Body of pancreas (tissue), 4 donors: ENCODE measurements at regions not wholly inside any gene's neighbourhood (a gene's known extent, or its start where the extent isn't known, plus 50 kb on each side); places are given as distances from the start of the nearest gene placed in this dataset.

ENCODE experiments used
- ATAC-seq: fragments of 150-250 bp; one replicate; pipeline ENCODE4 v1.9.1; 2016
- DNase-seq, 4 donors: peaks; one replicate each; pipeline ENCODE4 v3.0.0-alpha.2; 2019
- H3K27ac ChIP-seq, 4 donors: fragments of 200-600 bp; sonication (generic); 1 replicate in 3 of 4; 2 replicates in 1 of 4; pipeline versions ENCODE4 v1.5.1 to v1.6.1; 2016 to 2019; ENCODE audit warnings: mild to moderate bottlenecking in 1 of 4, mixed read lengths in 1 of 4, moderate library complexity in 1 of 4
- H3K27me3 ChIP-seq, 2 donors: fragments of 200-600 bp; sonication (generic); one replicate each; pipeline ENCODE4 v1.6.0; 2016; ENCODE audit warnings: mild to moderate bottlenecking in 1 of 2
- H3K36me3 ChIP-seq, 2 donors: fragments of 200-600 bp; sonication (generic); replicated peaks in 1 of 2; 2 replicates each; pipeline ENCODE4 v1.5.1; 2016; ENCODE audit warnings: low read depth in 2 of 2; ENCODE audit not compliant: insufficient read depth in 1 of 2
- H3K4me1 ChIP-seq: fragments of 200-600 bp; sonication (generic); one replicate; pipeline ENCODE4 v1.6.0; 2016
- H3K4me3 ChIP-seq, 2 donors: fragments of 200-600 bp; sonication (generic); 1 replicate in 1 of 2; 2 replicates in 1 of 2; pipeline ENCODE4 v1.5.1; 2016 to 2019
- H3K9me3 ChIP-seq, 3 donors: fragments of 200-600 bp; sonication (generic); 1 replicate in 2 of 3; 2 replicates in 1 of 3; pipeline ENCODE4 v1.5.1; 2016
- POLR2A ChIP-seq, 3 donors: fragments of 450-650 bp; IDR thresholded peaks; one replicate each; pipeline ENCODE4 v1.6.1; 2016; ENCODE audit warnings: antibody characterized with exemption in 3 of 3, mild to moderate bottlenecking in 2 of 3
- WGBS, 2 donors: methylation state at CpG; one replicate each; pipeline ENCODE4 v1.1.5; 2017; 5-methylcytosine and 5-hydroxymethylcytosine counted together
- intact Hi-C: fragments of 100-400 bp; cut with DNase I; formaldehyde crosslinking; loops from one replicate; pipeline ENCODE4 v1.15.1; 2023
- TF ChIP-seq, protein P1 (sequence below), 7 experiments: fragments of 450-650 bp in 4 of 7; fragments of 200-600 bp in 3 of 7; sonication (generic) in 3 of 7; IDR thresholded peaks; one replicate each; pipeline ENCODE4 v1.5.1; 2016 to 2019; ENCODE audit warnings: antibody characterized with exemption in 7 of 7

DNA sequence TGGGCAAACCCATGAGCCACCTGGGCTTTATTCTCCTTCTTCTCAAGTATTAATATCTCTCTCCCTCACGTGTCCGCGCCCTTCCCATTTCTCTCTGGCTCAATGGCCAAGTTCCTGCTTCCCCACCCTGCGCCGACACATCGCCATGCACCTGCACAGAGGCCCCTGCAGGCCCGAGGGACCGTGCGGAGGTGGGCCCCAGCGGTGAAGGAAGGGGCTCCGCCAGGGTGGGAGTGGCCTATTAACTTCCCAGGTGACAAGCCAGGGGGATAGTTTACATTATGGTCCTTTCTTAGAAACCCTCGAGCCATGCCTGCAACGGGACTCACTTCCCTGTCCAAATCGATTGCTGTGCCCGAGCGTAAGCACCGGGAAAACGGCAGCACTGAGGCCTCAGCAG is 110.0 kb upstream of the ADARB2 start:
- ATAC-seq (no peak), DNase-seq (no peak)
- Histone ChIP-seq H3K27ac (no peak overlapping the region), H3K4me1 (no peaks in the 10 kb centered on the region), H3K36me3 (no peaks in the 10 kb centered on the region), H3K27me3 (no peaks in the 10 kb centered on the region), H3K9me3 (no peaks in the 10 kb centered on the region), H3K4me3 (no peak overlapping the region)
- WGBS, 2 donors = 79 to 84% methylated on average over 18 of the region's 18 CpGs
- intact Hi-C loops = no loop called here
- TF ChIP-seq, protein P1, sequence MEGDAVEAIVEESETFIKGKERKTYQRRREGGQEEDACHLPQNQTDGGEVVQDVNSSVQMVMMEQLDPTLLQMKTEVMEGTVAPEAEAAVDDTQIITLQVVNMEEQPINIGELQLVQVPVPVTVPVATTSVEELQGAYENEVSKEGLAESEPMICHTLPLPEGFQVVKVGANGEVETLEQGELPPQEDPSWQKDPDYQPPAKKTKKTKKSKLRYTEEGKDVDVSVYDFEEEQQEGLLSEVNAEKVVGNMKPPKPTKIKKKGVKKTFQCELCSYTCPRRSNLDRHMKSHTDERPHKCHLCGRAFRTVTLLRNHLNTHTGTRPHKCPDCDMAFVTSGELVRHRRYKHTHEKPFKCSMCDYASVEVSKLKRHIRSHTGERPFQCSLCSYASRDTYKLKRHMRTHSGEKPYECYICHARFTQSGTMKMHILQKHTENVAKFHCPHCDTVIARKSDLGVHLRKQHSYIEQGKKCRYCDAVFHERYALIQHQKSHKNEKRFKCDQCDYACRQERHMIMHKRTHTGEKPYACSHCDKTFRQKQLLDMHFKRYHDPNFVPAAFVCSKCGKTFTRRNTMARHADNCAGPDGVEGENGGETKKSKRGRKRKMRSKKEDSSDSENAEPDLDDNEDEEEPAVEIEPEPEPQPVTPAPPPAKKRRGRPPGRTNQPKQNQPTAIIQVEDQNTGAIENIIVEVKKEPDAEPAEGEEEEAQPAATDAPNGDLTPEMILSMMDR (IDR thresholded peaks at IDR 0.05) = no peak
- no peak for TF ChIP-seq POLR2A (IDR thresholded peaks at IDR 0.05)

DNA sequence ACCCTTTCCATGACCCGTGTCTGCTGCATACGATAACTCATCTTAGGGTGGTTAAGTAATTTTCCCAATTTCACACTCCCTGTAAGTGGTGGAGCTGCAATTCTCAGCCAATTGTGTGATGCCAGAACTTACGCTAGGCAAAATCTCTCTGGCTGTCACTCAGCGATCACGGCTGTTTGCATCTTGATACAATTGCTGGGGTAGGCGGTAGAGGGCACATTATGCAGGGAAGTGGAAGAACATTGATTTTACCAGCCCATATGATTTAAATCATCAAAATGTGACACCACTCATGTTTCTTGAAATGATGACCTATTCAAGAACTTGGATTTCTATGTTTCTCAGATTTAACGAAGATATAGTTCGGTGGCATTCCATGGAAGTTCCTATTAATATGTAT is 108.7 kb upstream of the ADARB2 start:
- no peak for TF ChIP-seq POLR2A (IDR thresholded peaks at IDR 0.05)
- TF ChIP-seq, protein P1 (IDR thresholded peaks at IDR 0.05) = no peak
- ATAC-seq (no peak), DNase-seq (no peak)
- intact Hi-C loops = no loop called here
- Histone ChIP-seq H3K27me3 (no peaks in the 10 kb centered on the region), H3K9me3 (no peaks in the 10 kb centered on the region), H3K36me3 (no peaks in the 10 kb centered on the region), H3K4me3 (no peak overlapping the region), H3K27ac (no peak overlapping the region), H3K4me1 (no peaks in the 10 kb centered on the region)
- WGBS, 2 donors = 64 to 75% methylated on average over 8 of the region's 8 CpGs

DNA sequence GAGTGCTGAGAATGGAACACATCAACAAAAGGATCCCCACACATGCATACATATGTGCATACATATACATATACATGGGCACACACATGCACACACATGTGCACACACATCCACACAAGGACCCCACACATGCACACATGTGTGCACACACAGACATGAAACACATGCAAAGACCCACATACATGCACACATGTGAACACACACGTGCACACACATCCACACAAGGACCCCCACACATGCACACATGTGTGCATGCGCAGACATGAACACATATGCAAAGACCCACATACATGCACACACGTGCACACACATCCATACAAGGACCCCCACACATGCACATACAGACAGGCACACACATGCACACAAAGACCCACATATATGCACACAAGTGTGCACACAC is 104.4 kb upstream of the ADARB2 start:
- 53 to 65% methylated on average over 3 of the region's 3 CpGs for WGBS, 2 donors
- DNase-seq (no peak), ATAC-seq (no peak)
- TF ChIP-seq, protein P1 (IDR thresholded peaks at IDR 0.05) = no peak
- no peak for TF ChIP-seq POLR2A (IDR thresholded peaks at IDR 0.05)
- H3K4me3 ChIP-seq = no peak overlapping the region
- no peaks in the 10 kb centered on the region for H3K27me3 ChIP-seq
- no peaks in the 10 kb centered on the region for H3K36me3 ChIP-seq
- intact Hi-C loops = no loop called here
- H3K27ac ChIP-seq = no peak overlapping the region
- H3K4me1 ChIP-seq = no peaks in the 10 kb centered on the region
- H3K9me3 ChIP-seq = no peaks in the 10 kb centered on the region

GRCh38 chr10:1829712-1830111 is 92.4 kb upstream of the ADARB2 start:
- WGBS, 2 donors = 61 to 67% methylated on average over 5 of the region's 5 CpGs
- intact Hi-C loops = no loop called here
- H3K36me3 ChIP-seq = no peaks in the 10 kb centered on the region

DNA sequence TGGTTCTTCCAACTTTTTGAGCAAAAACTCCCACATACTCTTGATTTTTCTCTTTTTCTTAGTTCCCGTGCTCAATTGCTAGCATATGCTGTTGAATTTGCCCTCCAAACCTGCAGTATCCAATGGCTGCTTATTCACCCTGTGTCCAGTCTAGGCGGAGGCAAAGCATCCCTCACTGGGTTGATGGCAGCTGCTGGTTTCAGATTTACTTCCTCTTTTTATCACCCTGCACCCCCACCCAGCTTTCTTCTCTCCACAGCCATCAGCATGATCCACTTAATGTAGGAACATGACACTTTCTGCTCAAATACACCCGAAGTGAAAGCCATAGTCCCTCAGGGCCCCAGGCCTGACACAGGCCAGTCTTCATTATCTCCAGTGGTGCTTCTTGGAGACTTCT is 87.6 kb upstream of the ADARB2 start:
- 35 to 54% methylated on average over 3 of the region's 3 CpGs for WGBS, 2 donors
- intact Hi-C loops = no loop called here
- ATAC-seq (no peak), DNase-seq (no peak)
- no peaks in the 10 kb centered on the region for H3K9me3 ChIP-seq
- no peaks in the 10 kb centered on the region for H3K36me3 ChIP-seq
- no peak overlapping the region for H3K27ac ChIP-seq
- H3K4me3 ChIP-seq = no peak overlapping the region
- TF ChIP-seq, protein P1 (IDR thresholded peaks at IDR 0.05) = no peak
- TF ChIP-seq POLR2A (IDR thresholded peaks at IDR 0.05) = no peak
- H3K4me1 ChIP-seq = no peaks in the 10 kb centered on the region
- no peaks in the 10 kb centered on the region for H3K27me3 ChIP-seq

More at GRCh38 chr10:1829712-1830111, 92.4 kb upstream of the ADARB2 start:
- H3K27ac ChIP-seq = no peak overlapping the region
- DNase-seq (no peak), ATAC-seq (no peak)
- no peak for TF ChIP-seq POLR2A (IDR thresholded peaks at IDR 0.05)
- TF ChIP-seq, protein P1 (IDR thresholded peaks at IDR 0.05) = no peak
- no peak overlapping the region for H3K4me3 ChIP-seq
- no peaks in the 10 kb centered on the region for H3K9me3 ChIP-seq
- H3K27me3 ChIP-seq = no peaks in the 10 kb centered on the region
- no peaks in the 10 kb centered on the region for H3K4me1 ChIP-seq
